Testis (tissue), 2 donors: ENCODE measurements at regions not wholly inside any gene's neighbourhood (a gene's known extent, or its start where the extent isn't known, plus 50 kb on each side); places are given as distances from the start of the nearest gene placed in this dataset.

ENCODE experiments used
- DNase-seq: peaks from one replicate; pipeline ENCODE4 v3.0.0-alpha.2; 2019
- H3K27ac ChIP-seq, 2 donors: fragments of 200-600 bp; sonication (generic); one replicate each; pipeline ENCODE4 v1.5.1; 2019
- H3K27me3 ChIP-seq: fragments of 200-600 bp; sonication (generic); one replicate; pipeline ENCODE4 v1.5.1; 2019
- H3K36me3 ChIP-seq: fragments of 200-600 bp; sonication (generic); one replicate; pipeline ENCODE4 v1.5.1; 2017; ENCODE audit warnings: low read depth; ENCODE audit errors: missing control alignments
- H3K4me1 ChIP-seq: fragments of 200-600 bp; sonication (generic); one replicate; pipeline ENCODE4 v1.5.1; 2019
- H3K4me3 ChIP-seq, 2 donors: fragments of 200-600 bp; sonication (generic); one replicate each; pipeline ENCODE4 v1.5.1; 2017 to 2019
- H3K9me3 ChIP-seq: fragments of 200-600 bp; sonication (generic); one replicate; pipeline ENCODE4 v1.5.1; 2017
- POLR2A ChIP-seq: fragments of 450-650 bp; IDR thresholded peaks from one replicate; pipeline ENCODE4 v1.6.1; 2017; ENCODE audit warnings: antibody characterized with exemption, mild to moderate bottlenecking, moderate library complexity
- WGBS, 2 donors: methylation state at CpG; one replicate each; pipeline ENCODE4 v1.1.5; 2018; 5-methylcytosine and 5-hydroxymethylcytosine counted together
- intact Hi-C: fragments of 100-400 bp; cut with DNase I; formaldehyde crosslinking; loops from one replicate; pipeline ENCODE4 v1.15.1; 2023; ENCODE audit warnings: low total_unique reads
- TF ChIP-seq, protein P1 (sequence below), 3 experiments: fragments of 450-650 bp in 2 of 3; fragments of 200-600 bp in 1 of 3; sonication (generic) in 1 of 3; IDR thresholded peaks; one replicate each; pipeline ENCODE4 v1.5.1; 2016 to 2019; ENCODE audit warnings: antibody characterized with exemption in 3 of 3, mild to moderate bottlenecking in 2 of 3, moderate library complexity in 1 of 3

DNA sequence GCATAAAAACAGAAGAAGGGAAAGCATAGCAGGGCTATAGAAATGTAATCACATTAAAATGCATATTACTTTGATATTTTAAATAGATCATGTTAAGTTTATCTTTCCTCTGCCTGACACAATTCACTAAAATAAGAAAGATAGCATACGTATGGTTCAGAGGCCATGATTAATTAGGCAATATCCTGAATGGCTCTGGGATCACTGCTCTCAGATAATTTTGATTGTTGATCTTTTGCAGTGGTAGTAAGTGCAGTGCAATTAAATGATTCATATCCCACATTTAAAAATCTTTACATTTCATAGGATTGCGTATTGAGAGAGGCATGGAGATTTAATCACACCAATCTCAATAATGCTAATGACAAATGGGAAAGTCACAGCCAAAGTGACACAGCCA lies 1040.7 kb downstream of the SOCS6 start:
- intact Hi-C loops = no loop called here

DNA sequence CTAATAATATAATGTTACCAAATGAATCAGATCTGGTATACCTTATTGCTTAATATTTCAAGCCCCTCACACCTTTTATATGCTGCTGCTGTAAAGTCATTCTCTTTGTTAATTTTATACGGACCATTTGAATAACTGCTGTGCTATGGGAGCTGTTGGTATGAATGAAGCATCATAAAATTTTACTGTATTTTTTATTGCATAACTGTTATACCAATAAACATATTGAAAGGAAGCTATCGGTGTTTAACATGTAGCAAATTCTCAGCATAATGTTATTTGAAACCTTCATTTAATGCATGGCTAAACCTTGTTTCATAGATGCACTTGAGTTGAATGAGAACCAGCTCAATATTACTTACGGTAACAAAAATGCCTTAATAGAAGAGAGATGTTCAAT lies 1040.3 kb downstream of the SOCS6 start:
- no peaks in the 10 kb centered on the region for H3K4me1 ChIP-seq
- H3K27ac ChIP-seq = no peak overlapping the region
- 94 to 96% methylated on average over 3 of the region's 3 CpGs for WGBS, 2 donors
- intact Hi-C loops = no loop called here
- no peaks in the 10 kb centered on the region for H3K9me3 ChIP-seq
- no peak for DNase-seq
- H3K36me3 ChIP-seq = no peaks in the 10 kb centered on the region
- H3K4me3 ChIP-seq = no peak overlapping the region
- no peaks in the 10 kb centered on the region for H3K27me3 ChIP-seq
- no peak for TF ChIP-seq POLR2A
- TF ChIP-seq, protein P1, sequence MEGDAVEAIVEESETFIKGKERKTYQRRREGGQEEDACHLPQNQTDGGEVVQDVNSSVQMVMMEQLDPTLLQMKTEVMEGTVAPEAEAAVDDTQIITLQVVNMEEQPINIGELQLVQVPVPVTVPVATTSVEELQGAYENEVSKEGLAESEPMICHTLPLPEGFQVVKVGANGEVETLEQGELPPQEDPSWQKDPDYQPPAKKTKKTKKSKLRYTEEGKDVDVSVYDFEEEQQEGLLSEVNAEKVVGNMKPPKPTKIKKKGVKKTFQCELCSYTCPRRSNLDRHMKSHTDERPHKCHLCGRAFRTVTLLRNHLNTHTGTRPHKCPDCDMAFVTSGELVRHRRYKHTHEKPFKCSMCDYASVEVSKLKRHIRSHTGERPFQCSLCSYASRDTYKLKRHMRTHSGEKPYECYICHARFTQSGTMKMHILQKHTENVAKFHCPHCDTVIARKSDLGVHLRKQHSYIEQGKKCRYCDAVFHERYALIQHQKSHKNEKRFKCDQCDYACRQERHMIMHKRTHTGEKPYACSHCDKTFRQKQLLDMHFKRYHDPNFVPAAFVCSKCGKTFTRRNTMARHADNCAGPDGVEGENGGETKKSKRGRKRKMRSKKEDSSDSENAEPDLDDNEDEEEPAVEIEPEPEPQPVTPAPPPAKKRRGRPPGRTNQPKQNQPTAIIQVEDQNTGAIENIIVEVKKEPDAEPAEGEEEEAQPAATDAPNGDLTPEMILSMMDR (IDR thresholded peaks at IDR 0.05) = no peak

More for the DNA sequence above, 1040.7 kb downstream of the SOCS6 start:
- 92% methylated on average over 2 of the region's 2 CpGs for WGBS, 2 donors
- Histone ChIP-seq H3K4me1 (no peaks in the 10 kb centered on the region), H3K9me3 (no peaks in the 10 kb centered on the region), H3K27me3 (no peaks in the 10 kb centered on the region), H3K36me3 (no peaks in the 10 kb centered on the region), H3K4me3 (no peak overlapping the region), H3K27ac (no peak overlapping the region)
- TF ChIP-seq, protein P1 (IDR thresholded peaks at IDR 0.05) = no peak
- TF ChIP-seq POLR2A = no peak
- no peak for DNase-seq

DNA sequence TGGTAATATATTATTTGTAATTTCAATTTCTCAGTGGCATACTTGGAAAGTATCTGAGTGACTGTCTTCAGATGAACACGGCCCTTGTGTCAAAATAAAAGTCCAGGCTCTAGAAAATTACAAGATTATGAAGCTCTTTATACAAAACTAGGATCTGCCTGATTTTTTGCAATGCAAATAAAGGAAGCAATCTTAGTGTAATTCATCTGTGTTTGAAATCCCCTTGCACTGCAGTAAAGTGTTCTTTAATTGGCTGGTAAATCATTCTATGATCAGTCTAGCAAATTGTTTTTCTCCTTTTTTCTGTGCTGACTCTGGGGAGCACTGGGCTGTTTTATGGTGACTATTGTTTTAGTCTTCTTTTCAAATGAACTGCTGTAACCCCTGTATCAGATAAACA lies 1039.0 kb downstream of the SOCS6 start:
- Histone ChIP-seq H3K4me1 (no peaks in the 10 kb centered on the region), H3K9me3 (no peaks in the 10 kb centered on the region), H3K4me3 (no peak overlapping the region), H3K27me3 (no peaks in the 10 kb centered on the region), H3K36me3 (no peaks in the 10 kb centered on the region), H3K27ac (no peak overlapping the region)
- TF ChIP-seq POLR2A = no peak
- intact Hi-C loops = no loop called here
- no peak for DNase-seq
- WGBS, 2 donors = 52 to 59% methylated on average over 1 of the region's 1 CpG

DNA sequence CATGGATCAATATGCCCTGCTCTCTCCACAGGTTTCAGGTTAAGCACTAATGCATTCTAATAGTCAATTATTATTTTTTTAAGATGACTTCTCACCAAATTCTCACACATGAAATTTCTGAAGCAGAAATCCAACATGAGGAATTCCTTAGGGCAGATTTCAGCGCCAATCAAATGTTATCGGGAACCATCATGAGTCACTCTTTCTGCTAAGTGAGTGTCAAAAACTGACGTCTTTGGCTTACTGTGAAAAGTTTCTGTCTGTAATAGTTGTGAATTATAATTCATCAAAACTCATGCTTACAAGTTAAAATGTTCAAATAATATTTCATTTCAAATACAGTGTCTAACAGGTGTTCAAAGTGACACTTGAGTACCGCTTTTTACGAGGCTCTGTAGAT lies 1038.6 kb downstream of the SOCS6 start:
- Histone ChIP-seq H3K27me3 (no peaks in the 10 kb centered on the region), H3K9me3 (no peaks in the 10 kb centered on the region), H3K4me1 (no peaks in the 10 kb centered on the region), H3K27ac (no peak overlapping the region), H3K36me3 (no peaks in the 10 kb centered on the region), H3K4me3 (no peak overlapping the region)
- WGBS, 2 donors = 79 to 81% methylated on average over 5 of the region's 5 CpGs
- DNase-seq = no peak
- intact Hi-C loops = no loop called here
- no peak for TF ChIP-seq POLR2A
- TF ChIP-seq, protein P1 (IDR thresholded peaks at IDR 0.05) = no peak

DNA sequence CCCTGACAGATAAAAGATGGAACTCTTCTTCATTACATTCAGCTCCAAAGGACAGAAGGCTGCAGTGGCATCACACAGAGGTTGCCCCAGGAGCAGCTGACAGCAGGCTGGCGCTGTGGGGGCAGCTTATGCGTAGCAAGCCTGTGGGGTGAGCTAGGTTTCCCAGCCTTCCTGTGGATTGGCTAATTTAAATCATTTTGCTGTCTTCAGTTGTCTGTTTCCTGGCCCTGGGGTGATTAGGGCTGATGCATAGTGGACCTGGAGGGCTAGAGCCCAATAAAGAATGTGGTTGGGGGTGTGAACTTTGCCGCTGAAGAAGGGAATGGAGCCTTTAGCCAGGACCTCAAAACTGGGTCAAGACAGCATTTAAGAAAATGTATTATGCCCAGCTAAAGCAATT lies 1038.0 kb downstream of the SOCS6 start:
- 75 to 96% methylated on average over 3 of the region's 3 CpGs for WGBS, 2 donors
- H3K27me3 ChIP-seq = no peaks in the 10 kb centered on the region
- no peaks in the 10 kb centered on the region for H3K4me1 ChIP-seq
- no peaks in the 10 kb centered on the region for H3K9me3 ChIP-seq
- H3K36me3 ChIP-seq = no peaks in the 10 kb centered on the region
- H3K4me3 ChIP-seq = no peak overlapping the region
- DNase-seq = no peak
- intact Hi-C loops = no loop called here
- no peak for TF ChIP-seq POLR2A
- TF ChIP-seq, protein P1 (IDR thresholded peaks at IDR 0.05) = no peak
- no peak overlapping the region for H3K27ac ChIP-seq
